H9 (cell line): ENCODE measurements at regions not wholly inside any gene's neighbourhood (a gene's known extent, or its start where the extent isn't known, plus 50 kb on each side); places are given as distances from the start of the nearest gene placed in this dataset.

Source experiments
- DNase-seq: peaks from one replicate; pipeline ENCODE4 v3.0.0-alpha.2; 2017
- H2AFZ ChIP-seq: one replicate; pipeline ENCODE4 v1.6.1; 2013; ENCODE audit warnings: mild to moderate bottlenecking, low read length, control low read depth, moderate library complexity
- H2AK5ac ChIP-seq: 2 replicates; pipeline ENCODE4 v1.6.1; 2013; ENCODE audit warnings: low read length, control low read depth, mixed read lengths; ENCODE audit not compliant: insufficient read length
- H2BK120ac ChIP-seq: one replicate; pipeline ENCODE4 v1.6.1; 2013; ENCODE audit warnings: low read depth, mild to moderate bottlenecking, low read length, control low read depth, inconsistent platforms; ENCODE audit not compliant: poor library complexity, severe bottlenecking
- H2BK12ac ChIP-seq: 2 replicates; pipeline ENCODE4 v1.6.1; 2013; ENCODE audit warnings: low read length, control low read depth, mixed read lengths, low read depth; ENCODE audit not compliant: insufficient read length
- H2BK15ac ChIP-seq: 2 replicates; pipeline ENCODE4 v1.6.1; 2013; ENCODE audit warnings: low read depth, low read length, control low read depth
- H2BK20ac ChIP-seq: one replicate; pipeline ENCODE4 v1.6.1; 2013; ENCODE audit warnings: low read depth, mild to moderate bottlenecking, low read length, control low read depth, inconsistent platforms; ENCODE audit not compliant: poor library complexity, severe bottlenecking
- H2BK5ac ChIP-seq: 2 replicates; pipeline ENCODE4 v1.6.1; 2013; ENCODE audit warnings: low read length, control low read depth, mixed read lengths; ENCODE audit not compliant: insufficient read length
- H3K14ac ChIP-seq: 2 replicates; pipeline ENCODE4 v1.6.1; 2013; ENCODE audit warnings: low read length, control low read depth; ENCODE audit not compliant: insufficient read depth
- H3K18ac ChIP-seq: 2 replicates; pipeline ENCODE4 v1.6.1; 2013; ENCODE audit warnings: low read depth, mild to moderate bottlenecking, mixed read lengths, low read length, control low read depth; ENCODE audit not compliant: insufficient read length
- H3K23ac ChIP-seq: 2 replicates; pipeline ENCODE4 v1.6.1; 2013; ENCODE audit warnings: low read length, control low read depth, mixed read lengths, low read depth; ENCODE audit not compliant: insufficient read length
- H3K23me2 ChIP-seq: 2 replicates; pipeline ENCODE4 v1.6.1; 2013; ENCODE audit warnings: low read depth, mild to moderate bottlenecking, mixed read lengths, low read length, control low read depth; ENCODE audit not compliant: insufficient read length, poor library complexity, severe bottlenecking
- H3K27ac ChIP-seq: 2 replicates; pipeline ENCODE4 v1.5.1; 2013; ENCODE audit warnings: low read length, control low read depth, mixed read lengths, low read depth; ENCODE audit not compliant: insufficient read length
- H3K27me3 ChIP-seq: 2 replicates; pipeline ENCODE4 v1.6.1; 2013; ENCODE audit warnings: low read length, control low read depth, inconsistent platforms; ENCODE audit not compliant: insufficient read depth
- H3K4ac ChIP-seq: 2 replicates; pipeline ENCODE4 v1.6.1; 2013; ENCODE audit warnings: low read depth, mild to moderate bottlenecking, control low read depth, inconsistent platforms, low read length, moderate library complexity
- H3K4me1 ChIP-seq: 2 replicates; pipeline ENCODE4 v1.6.1; 2013; ENCODE audit warnings: low read length, control low read depth, inconsistent platforms; ENCODE audit not compliant: insufficient read depth
- H3K4me2 ChIP-seq: 2 replicates; pipeline ENCODE4 v1.6.1; 2013; ENCODE audit warnings: low read length, control low read depth, mixed read lengths; ENCODE audit not compliant: insufficient read length, insufficient read depth
- H3K56ac ChIP-seq: 2 replicates; pipeline ENCODE4 v1.6.1; 2013; ENCODE audit warnings: low read depth, mild to moderate bottlenecking, mixed read lengths, low read length, control low read depth; ENCODE audit not compliant: insufficient read length
- H3K79me1 ChIP-seq: 2 replicates; pipeline ENCODE4 v1.6.1; 2013; ENCODE audit warnings: low read depth, mild to moderate bottlenecking, moderate library complexity, low read length, control low read depth, inconsistent platforms; ENCODE audit not compliant: insufficient read depth, poor library complexity, severe bottlenecking
- H3K79me2 ChIP-seq: 2 replicates; pipeline ENCODE4 v1.6.1; 2013; ENCODE audit warnings: low read length, control low read depth, inconsistent platforms; ENCODE audit not compliant: insufficient read depth
- H3K9ac ChIP-seq: 2 replicates; pipeline ENCODE4 v1.6.1; 2013; ENCODE audit warnings: low read length, control low read depth, mixed read lengths; ENCODE audit not compliant: insufficient read length; ENCODE audit errors: extremely low read depth
- H3K9me3 ChIP-seq: one replicate; pipeline ENCODE4 v1.6.1; 2013; ENCODE audit warnings: low read depth, low read length, inconsistent platforms; ENCODE audit not compliant: control insufficient read depth
- H3T11ph ChIP-seq: one replicate; pipeline ENCODE4 v1.6.1; 2013; ENCODE audit warnings: mild to moderate bottlenecking, low read length, control low read depth, inconsistent platforms
- H4K20me1 ChIP-seq: one replicate; pipeline ENCODE4 v1.6.1; 2013; ENCODE audit not compliant: control insufficient read depth, insufficient read length, insufficient read depth
- H4K5ac ChIP-seq: 2 replicates; pipeline ENCODE4 v1.6.1; 2013; ENCODE audit warnings: low read depth, mild to moderate bottlenecking, mixed read lengths, low read length, control low read depth; ENCODE audit not compliant: insufficient read length
- H4K8ac ChIP-seq: replicated peaks from 2 replicates; pipeline ENCODE4 v1.6.1; 2013; ENCODE audit warnings: low read length, control low read depth, mixed read lengths, low read depth; ENCODE audit not compliant: insufficient read length
- H4K91ac ChIP-seq: 2 replicates; pipeline ENCODE4 v1.6.1; 2013; ENCODE audit warnings: low read depth, mild to moderate bottlenecking, moderate library complexity, mixed read lengths, low read length, control low read depth; ENCODE audit not compliant: insufficient read length
- H3K27ac Mint-ChIP-seq, 3 experiments: 2 replicates in 2 of 3; 3 replicates in 1 of 3; pipeline ENCODE4 v1.8.0; 2020 to 2021; ENCODE audit warnings: mixed read lengths in 3 of 3, mild to moderate bottlenecking in 1 of 3, moderate library complexity in 1 of 3
- H3K27me3 Mint-ChIP-seq: 2 replicates; pipeline ENCODE4 v1.8.0; 2021; ENCODE audit warnings: low read depth, mild to moderate bottlenecking, moderate library complexity, mixed read lengths
- H3K36me3 Mint-ChIP-seq, 3 experiments: 2 replicates in 2 of 3; 3 replicates in 1 of 3; pipeline ENCODE4 v1.8.0; 2020 to 2021; ENCODE audit warnings: low read depth in 3 of 3, mixed read lengths in 3 of 3; ENCODE audit not compliant: insufficient read depth in 1 of 3
- H3K4me1 Mint-ChIP-seq, 2 experiments: 2 replicates each; pipeline ENCODE4 v1.8.0; 2020; ENCODE audit warnings: mixed read lengths in 2 of 2
- H3K4me3 Mint-ChIP-seq, 2 experiments: 2 replicates in 1 of 2; 3 replicates in 1 of 2; pipeline ENCODE4 v1.8.0; 2020 to 2021; ENCODE audit warnings: mild to moderate bottlenecking in 2 of 2, mixed read lengths in 2 of 2, moderate library complexity in 1 of 2
- H3K9me3 Mint-ChIP-seq, 2 experiments: 2 replicates in 1 of 2; 3 replicates in 1 of 2; pipeline ENCODE4 v1.8.0; 2020; ENCODE audit warnings: mild to moderate bottlenecking in 2 of 2, mixed read lengths in 2 of 2, moderate library complexity in 1 of 2
- WGBS: extraction: QIAGEN DNeasy Blood & Tissue Kit; methylation state at CpG from one replicate; pipeline ENCODE4 v1.1.7; 2013; ENCODE audit warnings: missing lambda C conversion rate, low lambda C conversion rate, mixed read lengths; ENCODE audit not compliant: insufficient read length; ENCODE audit errors: extremely low coverage; 5-methylcytosine and 5-hydroxymethylcytosine counted together
- TF ChIP-seq, protein P1 (sequence below): fragments of 200-600 bp; sonication (generic); conservative IDR thresholded peaks from 3 replicates; pipeline ENCODE4 v1.8.0; 2021; ENCODE audit warnings: antibody characterized with exemption, mild to moderate bottlenecking

DNA sequence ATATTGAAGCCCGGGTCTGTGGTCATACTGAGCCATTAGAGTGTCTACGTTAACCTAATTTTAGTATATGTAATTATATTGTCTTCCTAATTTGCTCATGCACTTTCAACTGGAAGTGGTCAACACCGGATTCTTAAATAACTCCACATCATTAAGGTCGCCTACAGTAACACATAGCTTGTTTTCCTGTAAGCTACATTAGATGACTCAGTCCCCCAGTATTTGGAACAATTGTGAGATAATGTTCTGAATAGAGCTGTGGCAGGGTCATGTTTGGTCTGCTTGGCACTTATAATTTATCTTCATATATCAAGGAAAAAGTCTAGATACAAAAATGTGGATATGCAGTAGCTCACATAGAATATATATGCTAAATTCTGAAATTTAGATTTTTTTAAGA lies 486.2 kb downstream of the IGSF11 start:
- Histone ChIP-seq H3K79me2 (no peaks in the 10 kb centered on the region), H3K56ac (no peak overlapping the region), H2BK20ac (no peak overlapping the region), H3K9ac (no peak overlapping the region), H4K20me1 (no peaks in the 10 kb centered on the region), H4K8ac (no peak overlapping the region), H3K14ac (no peak overlapping the region), H3K18ac (no peak overlapping the region), H3K23ac (no peak overlapping the region), H3K4ac (no peak overlapping the region), H3K27ac (no peak overlapping the region), H2BK5ac (no peak overlapping the region), H3K23me2 (no peaks in the 10 kb centered on the region), H2BK15ac (no peak overlapping the region), H2AFZ (no peak overlapping the region), H3K79me1 (no peaks in the 10 kb centered on the region), H2BK120ac (no peak overlapping the region), H4K91ac (no peak overlapping the region), H3K9me3 (no peaks in the 10 kb centered on the region), H2AK5ac (no peak overlapping the region), H3K4me2 (no peak overlapping the region), H2BK12ac (no peak overlapping the region), H3T11ph (no peak overlapping the region), H3K27me3 (no peaks in the 10 kb centered on the region), H4K5ac (no peak overlapping the region), H3K4me1 (peaks cover 3% of the 10 kb centered on the region; the same call in 1 of the 2 replicates)
- Mint-ChIP-seq H3K27ac (no peak overlapping the region), H3K36me3 (no peaks in the 10 kb centered on the region; a peak in 1 of 7 replicates), H3K4me1 (peaks cover 8 to 9% of the 10 kb centered on the region in 2 experiments), H3K9me3 (no peaks in the 10 kb centered on the region), H3K27me3 (no peaks in the 10 kb centered on the region), H3K4me3 (no peak overlapping the region)
- TF ChIP-seq, protein P1, sequence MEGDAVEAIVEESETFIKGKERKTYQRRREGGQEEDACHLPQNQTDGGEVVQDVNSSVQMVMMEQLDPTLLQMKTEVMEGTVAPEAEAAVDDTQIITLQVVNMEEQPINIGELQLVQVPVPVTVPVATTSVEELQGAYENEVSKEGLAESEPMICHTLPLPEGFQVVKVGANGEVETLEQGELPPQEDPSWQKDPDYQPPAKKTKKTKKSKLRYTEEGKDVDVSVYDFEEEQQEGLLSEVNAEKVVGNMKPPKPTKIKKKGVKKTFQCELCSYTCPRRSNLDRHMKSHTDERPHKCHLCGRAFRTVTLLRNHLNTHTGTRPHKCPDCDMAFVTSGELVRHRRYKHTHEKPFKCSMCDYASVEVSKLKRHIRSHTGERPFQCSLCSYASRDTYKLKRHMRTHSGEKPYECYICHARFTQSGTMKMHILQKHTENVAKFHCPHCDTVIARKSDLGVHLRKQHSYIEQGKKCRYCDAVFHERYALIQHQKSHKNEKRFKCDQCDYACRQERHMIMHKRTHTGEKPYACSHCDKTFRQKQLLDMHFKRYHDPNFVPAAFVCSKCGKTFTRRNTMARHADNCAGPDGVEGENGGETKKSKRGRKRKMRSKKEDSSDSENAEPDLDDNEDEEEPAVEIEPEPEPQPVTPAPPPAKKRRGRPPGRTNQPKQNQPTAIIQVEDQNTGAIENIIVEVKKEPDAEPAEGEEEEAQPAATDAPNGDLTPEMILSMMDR, result no peak
- DNase-seq, result no peak
- no CpG with 5 or more reads among the region's 4 CpGs for WGBS
